Transverse colon (tissue), 4 donors: ENCODE measurements at regions not wholly inside any gene's neighbourhood (a gene's known extent, or its start where the extent isn't known, plus 50 kb on each side); places are given as distances from the start of the nearest gene placed in this dataset.

Source experiments
- DNase-seq: peaks from one replicate; pipeline ENCODE4 v3.0.0-alpha.2; 2019
- H3K27ac ChIP-seq, 4 donors: fragments of 200-600 bp; sonication (generic); 2 replicates each; pipeline ENCODE4 v1.5.1; 2016 to 2018; ENCODE audit warnings: inconsistent platforms in 4 of 4
- H3K27me3 ChIP-seq: fragments of 200-600 bp; sonication (generic); 2 replicates; pipeline ENCODE4 v1.5.1; 2017; ENCODE audit warnings: inconsistent platforms
- H3K36me3 ChIP-seq, 4 donors: fragments of 200-600 bp; sonication (generic); 2 replicates each; pipeline ENCODE4 v1.5.1; 2017 to 2019; ENCODE audit warnings: inconsistent platforms in 4 of 4
- H3K4me1 ChIP-seq, 4 donors: fragments of 200-600 bp; sonication (generic); 2 replicates each; pipeline ENCODE4 v1.5.1; 2017 to 2020; ENCODE audit warnings: inconsistent platforms in 4 of 4
- H3K4me3 ChIP-seq, 4 donors: fragments of 200-600 bp; sonication (generic); 1 replicate in 1 of 4; 2 replicates in 3 of 4; pipeline versions ENCODE4 v1.5.1 to v1.6.1; 2017 to 2019; ENCODE audit warnings: inconsistent platforms in 4 of 4
- H3K9me3 ChIP-seq, 2 donors: fragments of 200-600 bp; sonication (generic); 2 replicates each; pipeline ENCODE4 v1.5.1; 2017 to 2019; ENCODE audit warnings: inconsistent platforms in 2 of 2
- CTCF ChIP-seq, 5 experiments: fragments of 200-600 bp in 3 of 5; fragments of 450-650 bp in 2 of 5; sonication (generic) in 3 of 5; IDR thresholded peaks; 1 replicate in 2 of 5; 2 replicates in 3 of 5; pipeline ENCODE4 v1.5.1; 2016 to 2017; ENCODE audit warnings: antibody characterized with exemption in 5 of 5, inconsistent platforms in 3 of 5, mild to moderate bottlenecking in 2 of 5, moderate library complexity in 1 of 5
- EP300 ChIP-seq: sonication (generic); formaldehyde crosslinking; IDR thresholded peaks from one replicate; pipeline ENCODE4 v1.6.1; 2017; ENCODE audit warnings: antibody characterized with exemption, low read depth
- POLR2A ChIP-seq: fragments of 450-650 bp; IDR thresholded peaks from one replicate; pipeline ENCODE4 v1.6.1; 2016; ENCODE audit warnings: antibody characterized with exemption, mild to moderate bottlenecking, moderate library complexity
- POLR2AphosphoS5 ChIP-seq, 3 donors: sonication (generic); formaldehyde crosslinking; IDR thresholded peaks; one replicate each; pipeline ENCODE4 v1.6.1; 2016; ENCODE audit warnings: antibody characterized with exemption in 3 of 3
- WGBS, 2 donors: methylation state at CpG; one replicate each; pipeline ENCODE4 v1.1.5; 2018; ENCODE audit warnings: low coverage in 1 of 2; 5-methylcytosine and 5-hydroxymethylcytosine counted together
- in situ Hi-C, 4 donors: fragments of 200-750 bp; cut with MboI; loops; one replicate each; pipeline versions ENCODE4 v1.15.0 to v1.15.1; 2017; ENCODE audit warnings: low sequenced_read_pairs in 3 of 4, low pct_ligation_motif_present in 1 of 4, low pct_unique_long_range_greater_than_20kb in 1 of 4
- intact Hi-C: fragments of 100-400 bp; cut with DNase I; formaldehyde crosslinking; loops from one replicate; pipeline ENCODE4 v1.15.1; 2023; ENCODE audit warnings: low total_unique reads

GRCh38 chr20:55746723-55747122 is 258.6 kb downstream of the CBLN4 start:
- H3K36me3 ChIP-seq, result no peaks in the 10 kb centered on the region
- no peaks in the 10 kb centered on the region for H3K27me3 ChIP-seq
- no peak for TF ChIP-seq EP300
- TF ChIP-seq CTCF (IDR thresholded peaks at IDR 0.05), result no peak
- no peak for TF ChIP-seq POLR2A
- no peak for TF ChIP-seq POLR2AphosphoS5 (IDR thresholded peaks at IDR 0.05)
- no peak overlapping the region for H3K4me3 ChIP-seq
- WGBS, 2 donors, result 82 to 90% methylated on average over 1 of the region's 1 CpG
- H3K27ac ChIP-seq, result no peak overlapping the region
- in situ Hi-C loops (no loop called here), intact Hi-C loops (no loop called here)
- DNase-seq, result no peak
- no peaks in the 10 kb centered on the region for H3K4me1 ChIP-seq
- H3K9me3 ChIP-seq, result no peaks in the 10 kb centered on the region

GRCh38 chr20:55745840-55746239 is 259.5 kb downstream of the CBLN4 start:
- 79 to 83% methylated on average over 1 of the region's 1 CpG for WGBS, 2 donors
- intact Hi-C loops (no loop called here), in situ Hi-C loops (no loop called here)
- Histone ChIP-seq H3K4me3 (no peak overlapping the region), H3K27me3 (no peaks in the 10 kb centered on the region), H3K9me3 (no peaks in the 10 kb centered on the region), H3K36me3 (no peaks in the 10 kb centered on the region), H3K27ac (no peak overlapping the region), H3K4me1 (no peaks in the 10 kb centered on the region)
- DNase-seq, result no peak
- TF ChIP-seq POLR2A, result no peak
- TF ChIP-seq CTCF (IDR thresholded peaks at IDR 0.05), result no peak
- TF ChIP-seq EP300, result no peak
- TF ChIP-seq POLR2AphosphoS5 (IDR thresholded peaks at IDR 0.05), result no peak

- Histone ChIP-seq H3K27ac (no peak overlapping the region), H3K4me3 (no peak overlapping the region), H3K9me3 (no peaks in the 10 kb centered on the region), H3K4me1 (no peaks in the 10 kb centered on the region), H3K27me3 (no peaks in the 10 kb centered on the region), H3K36me3 (no peaks in the 10 kb centered on the region)
- WGBS, 2 donors, result 95 to 100% methylated on average over 2 to 10 of the region's 10 CpGs
- in situ Hi-C loops, result no loop called here
- no peak for DNase-seq
- TF ChIP-seq POLR2A (no peak), POLR2AphosphoS5 (IDR thresholded peaks at IDR 0.05) (no peak), EP300 (no peak), CTCF (IDR thresholded peaks at IDR 0.05) (no peak)
- intact Hi-C loops, result no loop called here
Measured at GRCh38 chr20:55744896-55745295, 260.4 kb downstream of the CBLN4 start.

GRCh38 chr20:55741801-55742200 is 263.5 kb downstream of the CBLN4 start:
- in situ Hi-C loops (no loop called here), intact Hi-C loops (no loop called here)
- H3K4me3 ChIP-seq, result no peak overlapping the region
- no peaks in the 10 kb centered on the region for H3K9me3 ChIP-seq
- H3K4me1 ChIP-seq, result no peaks in the 10 kb centered on the region
- H3K36me3 ChIP-seq, result no peaks in the 10 kb centered on the region
- 90% methylated on average over 2 to 3 of the region's 3 CpGs for WGBS, 2 donors
- no peak overlapping the region for H3K27ac ChIP-seq
- no peaks in the 10 kb centered on the region for H3K27me3 ChIP-seq
- no peak for DNase-seq
- no peak for TF ChIP-seq POLR2A
- no peak for TF ChIP-seq CTCF (IDR thresholded peaks at IDR 0.05)
- no peak for TF ChIP-seq EP300
- TF ChIP-seq POLR2AphosphoS5 (IDR thresholded peaks at IDR 0.05), result no peak
